ENCODE measurements at regions not wholly inside any gene's neighbourhood (a gene's known extent, or its start where the extent isn't known, plus 50 kb on each side); places are given as distances from the start of the nearest gene placed in this dataset.
"Not testable (repeated sequence)": the region's sequence is repeated elsewhere in the genome, so short reads cannot be mapped to it uniquely, and the experiment has no call there.

DNA sequence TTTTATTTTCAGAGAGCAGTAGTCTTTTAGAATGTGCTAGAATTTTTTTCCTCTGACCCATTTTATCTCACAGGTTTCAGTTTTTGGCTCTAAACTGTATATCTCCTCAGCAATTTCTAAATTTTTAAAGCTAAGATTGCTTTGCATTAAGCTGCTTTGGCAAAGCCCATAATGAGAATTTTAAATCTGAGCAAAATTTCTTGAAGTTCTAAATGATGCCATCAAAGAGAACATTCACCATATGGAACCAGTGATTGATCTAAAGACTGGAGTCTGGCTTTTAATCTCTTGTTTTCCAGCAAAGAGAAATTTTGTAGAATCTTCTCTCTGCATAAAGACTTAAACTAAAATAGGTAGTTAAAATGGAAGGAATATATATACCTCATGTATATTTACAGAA, 313.6 kb downstream of the TBC1D32 start:
- DNase-seq = no peak

DNA sequence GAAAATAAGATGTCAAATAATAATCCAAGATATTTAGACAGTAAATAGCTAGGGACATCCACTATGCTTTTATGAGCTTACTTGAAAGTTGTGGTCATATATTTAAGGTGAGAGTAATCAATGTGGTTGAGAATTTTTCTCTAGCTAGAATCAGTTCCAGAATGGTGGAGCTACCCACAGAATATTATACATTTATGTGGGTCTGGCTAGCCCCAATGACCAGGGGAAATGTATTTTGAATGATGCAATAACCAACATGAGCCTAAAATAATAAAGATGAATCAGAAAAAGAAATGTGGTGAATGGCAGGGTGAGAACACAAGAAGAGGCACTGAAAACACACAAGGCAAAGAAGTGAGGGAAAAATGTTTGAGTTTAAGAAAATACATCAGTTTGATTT, 325.7 kb downstream of the TBC1D32 start:
- no peak for DNase-seq

DNA sequence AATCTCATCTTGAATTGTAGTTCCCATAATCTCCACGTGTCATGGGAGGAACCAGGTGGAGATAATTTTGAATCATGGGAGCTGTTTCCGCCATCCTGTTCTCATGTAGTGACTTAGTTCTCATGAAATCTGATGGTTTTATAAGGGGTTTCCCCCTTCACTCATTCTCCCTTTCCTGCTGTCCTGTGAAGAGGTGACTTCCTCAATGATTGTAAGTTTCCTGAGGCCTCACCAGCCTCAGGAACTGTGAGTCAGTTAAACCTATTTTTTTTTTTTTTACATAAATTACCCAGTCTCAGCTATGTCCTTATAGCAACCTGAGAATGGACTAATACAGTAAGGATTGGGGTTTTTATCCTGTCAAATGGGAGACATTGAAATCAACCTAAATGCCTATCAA, 328.3 kb downstream of the TBC1D32 start:
- DNase-seq = no peak

- no peak for DNase-seq
These were observed 333.9 kb downstream of the TBC1D32 start for GRCh38 chr6:121000381-121000780.

DNA sequence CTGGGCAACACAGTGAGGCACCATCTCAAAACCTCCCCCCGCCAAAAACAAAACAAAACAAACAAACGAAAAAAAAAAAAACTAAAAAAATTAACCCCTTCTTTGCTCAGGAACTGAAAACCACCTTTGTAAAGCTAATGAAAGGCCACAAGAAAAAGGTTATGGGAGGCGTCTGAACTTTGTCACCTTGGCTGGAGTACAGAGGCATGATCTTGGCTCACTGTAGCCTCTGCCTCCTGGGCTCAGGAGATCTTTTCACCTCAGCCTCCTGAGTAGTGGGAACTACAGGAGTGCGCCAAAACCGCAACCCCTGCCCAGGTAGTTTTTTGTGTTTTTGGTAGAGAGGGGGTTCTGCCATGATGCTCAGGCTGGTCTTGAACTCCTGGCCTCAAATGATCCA, 337.9 kb downstream of the TBC1D32 start:
- DNase-seq = no peak

GRCh38 chr6:120994573-120994967, 339.7 kb downstream of the TBC1D32 start:
- DNase-seq = no peak

DNA sequence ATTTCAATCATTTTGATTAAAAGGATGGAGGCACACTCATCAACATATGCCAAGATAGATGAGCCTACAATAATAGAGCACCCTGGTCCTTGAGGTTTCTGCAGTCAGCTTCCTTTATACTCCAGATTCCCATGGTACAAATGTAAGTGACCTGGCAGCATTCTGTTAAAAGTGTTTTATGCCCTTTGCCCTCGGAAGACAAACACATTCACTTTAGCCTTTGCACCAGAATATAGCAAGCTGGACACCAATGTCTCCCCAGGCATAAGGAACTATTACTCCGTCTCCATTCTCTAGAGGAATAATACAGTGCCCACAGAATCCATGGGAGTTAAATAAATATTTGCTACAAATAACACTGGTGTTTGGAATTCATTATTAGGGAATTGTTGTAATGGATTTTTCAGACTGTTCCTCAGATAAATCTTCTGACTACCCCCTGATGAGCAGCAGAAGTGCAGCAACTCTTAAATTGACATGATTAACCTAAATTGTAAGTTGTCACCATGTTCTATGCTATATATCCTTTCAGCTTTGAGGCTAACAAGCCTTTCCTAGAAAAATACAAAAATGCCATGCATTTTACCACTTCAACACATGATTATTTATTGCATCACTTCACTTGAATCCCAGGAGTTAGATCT, 340.2 kb downstream of the TBC1D32 start:
- no peak for DNase-seq

DNA sequence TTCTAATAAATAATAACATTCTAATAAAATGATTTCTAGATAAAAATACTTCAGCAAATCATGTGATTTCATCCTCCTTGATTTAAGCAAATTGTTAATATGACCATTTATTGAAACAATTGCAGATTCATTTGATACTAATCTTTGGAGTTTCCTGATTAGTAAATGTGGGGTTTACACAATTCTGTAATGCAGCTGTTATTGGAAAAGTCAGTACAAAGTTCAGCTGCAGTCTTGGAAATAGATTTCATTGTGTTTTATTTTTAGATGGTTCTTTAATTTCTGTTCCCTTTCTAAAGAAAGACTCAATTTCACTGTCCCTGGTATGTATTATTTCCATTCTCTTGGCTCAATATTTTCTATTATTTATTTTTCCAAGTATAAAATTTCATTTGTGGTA, 342.0 kb downstream of the TBC1D32 start:
- no peak for DNase-seq

DNA sequence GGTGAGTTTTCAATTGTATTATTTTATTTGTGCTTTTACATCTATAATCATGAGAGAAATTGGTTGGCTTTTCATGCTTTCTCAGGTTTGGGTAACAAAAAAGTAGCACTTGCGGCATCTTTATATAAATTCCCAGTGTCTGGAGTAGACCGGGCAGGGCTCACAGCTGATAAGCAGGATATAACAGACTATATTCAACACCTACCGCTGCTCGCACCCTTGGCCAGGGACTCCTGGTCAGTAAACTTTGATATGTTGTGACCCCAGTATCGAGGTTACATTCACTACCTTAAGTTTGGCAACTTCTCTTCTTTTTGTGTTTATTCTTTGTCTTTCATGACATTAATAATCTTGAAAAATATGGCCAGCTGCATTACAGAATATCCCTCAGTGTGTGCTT, 343.4 kb downstream of the TBC1D32 start:
- no peak for DNase-seq

DNA sequence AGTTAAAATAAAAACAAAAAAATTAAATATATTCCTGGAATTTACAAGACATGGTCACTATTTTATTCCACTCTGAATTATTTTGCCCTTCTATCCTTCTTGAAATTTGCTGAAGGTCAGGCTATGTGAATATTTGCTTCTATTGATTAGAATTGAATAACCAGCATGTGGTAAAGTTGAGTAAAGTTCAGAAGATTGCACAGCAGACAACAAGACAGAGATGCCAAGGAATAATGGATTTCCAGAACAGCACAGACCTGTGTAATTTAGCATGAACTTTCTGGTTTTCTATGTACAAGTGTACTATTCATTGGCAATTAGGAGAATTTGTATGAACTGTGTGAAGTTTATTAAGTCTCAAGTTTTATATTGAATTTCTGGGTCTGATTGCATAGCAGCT, 352.4 kb downstream of the TBC1D32 start:
- no peak for DNase-seq

DNA sequence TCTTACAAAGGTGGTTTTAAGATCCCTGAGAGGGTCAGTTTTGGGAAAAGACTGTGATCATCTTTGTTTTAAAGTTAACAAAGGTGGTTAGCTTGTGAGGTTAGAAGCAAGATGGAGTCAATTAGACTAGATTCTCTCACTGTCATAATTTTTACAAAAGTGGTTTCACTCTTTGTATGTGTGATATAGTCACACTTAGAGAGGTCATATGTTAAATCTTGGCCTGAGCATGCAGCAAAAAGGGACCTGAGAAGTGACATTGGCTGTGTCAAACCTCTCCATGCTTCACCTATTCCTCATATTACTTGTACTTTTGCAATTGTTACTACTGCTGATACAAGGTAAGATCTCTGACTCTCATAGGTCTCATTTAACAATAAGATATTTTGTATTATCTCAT, 368.0 kb downstream of the TBC1D32 start:
- no peak for DNase-seq

- no peak for DNase-seq
These were observed 368.5 kb downstream of the TBC1D32 start for GRCh38 chr6:120965814-120966213.

DNA sequence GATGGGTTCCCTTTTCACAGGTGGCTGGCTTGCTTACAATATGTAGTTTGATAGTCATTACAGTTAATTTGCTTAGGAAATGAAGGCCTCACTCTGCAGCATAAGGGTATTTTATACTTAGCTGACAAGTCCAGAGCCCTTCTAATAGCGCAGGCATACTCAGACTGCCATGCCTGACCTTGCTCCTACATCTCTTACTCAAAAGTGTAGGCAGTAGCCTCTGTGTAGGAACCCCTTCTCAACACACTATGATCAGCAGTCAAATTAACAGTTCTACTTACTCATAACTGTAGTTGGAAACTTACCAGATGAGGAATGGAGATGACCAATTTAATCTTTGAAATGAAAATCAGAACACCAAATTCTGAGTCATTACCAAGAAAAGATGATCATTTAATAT, 373.5 kb downstream of the TBC1D32 start:
- no peak for DNase-seq

- DNase-seq = no peak
These were observed 380.2 kb downstream of the TBC1D32 start for GRCh38 chr6:120954111-120954510.

GRCh38 chr6:120951258-120951657, 383.0 kb downstream of the TBC1D32 start:
- DNase-seq = no peak

DNA sequence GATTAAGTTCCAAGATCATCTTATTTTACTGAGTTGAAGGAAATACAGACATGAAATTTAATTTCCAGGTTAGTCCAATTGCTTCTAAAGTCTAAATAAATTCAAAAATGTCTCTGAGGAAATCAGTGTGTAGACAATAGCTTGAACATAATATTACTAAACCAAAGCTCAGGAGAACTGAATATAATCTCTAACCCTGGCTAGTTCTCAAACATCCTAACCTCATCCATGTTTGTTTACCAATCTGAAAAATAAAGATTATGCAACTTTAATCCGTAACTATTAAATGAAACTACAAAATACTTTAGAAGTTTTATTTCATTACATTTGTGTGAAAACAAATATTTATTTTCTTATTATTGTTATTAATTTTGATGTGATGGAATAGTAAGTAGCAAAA, 387.2 kb downstream of the TBC1D32 start:
- no peak for DNase-seq

- DNase-seq = no peak
These were observed 388.2 kb downstream of the TBC1D32 start for GRCh38 chr6:120945905-120946594.

DNA sequence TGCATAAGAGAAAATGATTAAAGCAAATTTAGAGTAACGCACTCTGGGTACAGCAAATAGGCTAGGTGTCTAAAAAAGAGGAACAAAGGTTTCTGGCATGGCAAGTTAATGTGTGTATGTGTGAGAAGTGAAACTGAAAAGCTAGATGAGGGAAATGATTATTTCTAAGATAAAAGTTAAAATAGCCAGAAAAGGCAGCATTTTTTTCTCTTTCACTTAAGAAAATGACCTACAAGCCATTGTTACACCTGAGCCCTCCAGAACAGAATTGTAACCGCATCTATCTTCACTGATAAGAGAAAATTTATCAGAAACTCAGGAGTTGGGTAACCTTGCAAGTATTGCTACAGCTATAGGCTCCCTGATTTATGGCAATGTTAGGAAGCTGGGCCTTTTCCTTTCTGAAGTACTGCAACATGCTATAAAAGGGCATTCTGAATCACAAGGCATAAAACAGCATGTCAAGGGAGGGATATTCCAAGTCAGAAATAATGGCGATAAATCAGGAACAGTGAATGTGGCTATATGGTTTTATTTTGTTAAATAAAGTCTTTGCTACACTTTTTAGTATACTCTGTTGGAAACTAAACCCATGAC, 395.3 kb downstream of the TBC1D32 start:
- DNase-seq = no peak

- DNase-seq = no peak
These were observed 396.0 kb downstream of the TBC1D32 start for GRCh38 chr6:120938164-120938875.

DNA sequence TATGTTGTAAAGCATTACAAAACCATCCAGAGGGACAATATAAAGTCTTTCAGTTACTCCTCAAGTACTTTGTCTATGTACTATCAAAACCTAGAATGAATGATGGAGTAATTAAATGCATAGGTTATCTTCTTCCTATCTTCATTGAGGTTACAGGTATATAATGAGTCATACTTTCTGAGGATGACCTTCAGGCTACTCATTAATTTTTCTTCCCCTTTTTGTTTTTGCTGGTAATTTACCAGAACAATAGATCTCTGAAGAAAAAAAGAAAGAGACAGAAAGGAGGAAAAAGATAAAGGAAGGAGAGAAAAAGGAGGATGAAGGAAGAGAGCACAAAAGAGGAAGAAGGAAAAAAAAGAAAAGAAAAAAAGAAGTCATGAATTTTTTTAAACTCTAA, 398.4 kb downstream of the TBC1D32 start:
- DNase-seq = no peak

DNA sequence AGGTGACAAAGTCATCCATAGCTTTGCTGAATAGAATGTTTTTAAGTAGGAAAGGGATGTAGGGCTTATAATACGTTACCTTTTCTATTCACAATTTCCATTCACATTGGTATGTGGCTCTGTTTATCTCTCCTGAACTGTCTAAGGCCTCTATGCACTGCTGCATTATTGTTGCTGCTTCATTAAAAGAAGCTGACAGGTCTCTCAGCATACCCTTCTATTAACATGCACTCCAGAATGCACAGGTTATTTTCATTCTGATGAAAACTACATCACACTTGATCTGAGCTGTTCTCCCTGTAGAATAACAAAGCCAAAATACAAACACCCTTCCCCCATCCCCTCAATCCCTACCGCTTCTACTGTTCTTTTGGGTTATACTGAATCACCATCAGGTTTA, 399.3 kb downstream of the TBC1D32 start:
- no peak for DNase-seq

DNA sequence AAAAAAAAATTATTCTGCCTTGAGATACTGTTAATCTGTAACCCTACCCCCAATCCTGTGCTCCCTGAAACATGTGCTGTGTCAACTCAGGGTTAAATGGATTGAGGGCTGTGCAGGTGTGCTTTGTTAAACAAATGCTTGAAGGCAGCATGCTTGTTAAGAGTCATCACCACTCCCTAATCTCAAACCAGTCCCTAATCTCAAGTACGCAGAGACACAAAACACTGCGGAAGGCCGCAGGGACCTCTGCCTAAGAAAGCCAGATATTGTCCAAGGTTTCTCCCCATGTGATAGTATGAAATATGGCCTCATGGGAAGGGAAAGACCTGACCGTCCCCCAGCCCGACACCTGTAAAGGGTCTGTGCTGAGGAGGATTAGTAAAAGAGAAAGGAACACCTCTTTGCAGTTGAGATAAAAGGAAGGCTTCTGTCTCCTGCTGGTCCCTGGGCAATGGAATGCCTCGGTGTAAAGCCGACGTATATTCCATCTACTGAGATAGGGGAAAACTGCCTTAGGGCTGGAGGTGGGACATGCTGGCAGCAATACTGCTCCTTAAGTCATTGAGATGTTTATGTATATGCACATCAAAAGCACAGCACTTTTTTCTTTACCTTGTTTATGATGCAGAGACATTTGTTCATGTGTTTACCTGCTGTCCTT, 402.6 kb downstream of the TBC1D32 start:
- not testable (repeated sequence) for DNase-seq

GRCh38 chr6:120930500-120930899, 403.8 kb downstream of the TBC1D32 start:
- not testable (repeated sequence) for DNase-seq

Data from activated CD4-positive, alpha-beta T cell treated with anti-CD3 and anti-CD28 coated beads for 1 hour (primary cell).